Keratinocyte (primary cell): ENCODE measurements at regions not wholly inside any gene's neighbourhood (a gene's known extent, or its start where the extent isn't known, plus 50 kb on each side); places are given as distances from the start of the nearest gene placed in this dataset.

Experiments used
- EZH2 ChIP-seq: IDR thresholded peaks from one replicate; pipeline ENCODE4 v1.6.1; 2012; ENCODE audit warnings: inconsistent platforms, mild to moderate bottlenecking, low read length, moderate library complexity
- TF ChIP-seq, protein P1 (sequence below), 3 experiments: IDR thresholded peaks in 1 of 3; conservative IDR thresholded peaks in 1 of 3; optimal IDR thresholded peaks in 1 of 3; 2 replicates in 2 of 3; 3 replicates in 1 of 3; pipeline versions ENCODE3 to v1.5.1; 2011; ENCODE audit warnings: low read length in 3 of 3, mild to moderate bottlenecking in 3 of 3, moderate library complexity in 2 of 3, control low read depth in 1 of 3, inconsistent platforms in 1 of 3; ENCODE audit not compliant: insufficient read depth in 2 of 3; ENCODE audit errors: extremely low read depth in 1 of 3

DNA sequence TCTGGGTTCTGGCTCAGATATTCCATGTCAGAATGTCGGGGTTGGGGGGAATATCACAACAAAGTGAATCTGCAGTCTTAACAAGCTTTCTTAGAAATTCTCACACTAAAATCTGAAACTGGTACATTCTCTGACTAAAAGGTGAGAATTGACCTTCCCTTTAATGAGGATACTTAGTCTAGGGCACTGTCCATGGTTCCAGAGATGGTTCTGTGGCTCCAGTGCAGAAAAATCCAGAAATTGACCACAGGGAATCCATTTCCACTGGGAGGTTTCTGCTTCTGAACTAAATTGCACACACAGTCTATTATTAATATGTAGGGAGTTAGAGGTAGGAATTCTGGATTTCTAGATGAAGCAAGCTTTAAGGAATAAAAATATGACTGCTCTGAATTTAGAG is 171.6 kb upstream of the OBI1 start:
- TF ChIP-seq, protein P1, sequence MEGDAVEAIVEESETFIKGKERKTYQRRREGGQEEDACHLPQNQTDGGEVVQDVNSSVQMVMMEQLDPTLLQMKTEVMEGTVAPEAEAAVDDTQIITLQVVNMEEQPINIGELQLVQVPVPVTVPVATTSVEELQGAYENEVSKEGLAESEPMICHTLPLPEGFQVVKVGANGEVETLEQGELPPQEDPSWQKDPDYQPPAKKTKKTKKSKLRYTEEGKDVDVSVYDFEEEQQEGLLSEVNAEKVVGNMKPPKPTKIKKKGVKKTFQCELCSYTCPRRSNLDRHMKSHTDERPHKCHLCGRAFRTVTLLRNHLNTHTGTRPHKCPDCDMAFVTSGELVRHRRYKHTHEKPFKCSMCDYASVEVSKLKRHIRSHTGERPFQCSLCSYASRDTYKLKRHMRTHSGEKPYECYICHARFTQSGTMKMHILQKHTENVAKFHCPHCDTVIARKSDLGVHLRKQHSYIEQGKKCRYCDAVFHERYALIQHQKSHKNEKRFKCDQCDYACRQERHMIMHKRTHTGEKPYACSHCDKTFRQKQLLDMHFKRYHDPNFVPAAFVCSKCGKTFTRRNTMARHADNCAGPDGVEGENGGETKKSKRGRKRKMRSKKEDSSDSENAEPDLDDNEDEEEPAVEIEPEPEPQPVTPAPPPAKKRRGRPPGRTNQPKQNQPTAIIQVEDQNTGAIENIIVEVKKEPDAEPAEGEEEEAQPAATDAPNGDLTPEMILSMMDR (optimal IDR thresholded peaks at IDR 0.05 in 1 of 3, IDR thresholded peaks at IDR 0.05 in 1 of 3, conservative IDR thresholded peaks at IDR 0.05 in 1 of 3; ENCODE audit: extremely low read depth in 1 of 3, insufficient read depth in 2 of 3, low read length in 3 of 3) = no peak
- no peak for TF ChIP-seq EZH2
